ENCODE measurements at regions not wholly inside any gene's neighbourhood (a gene's known extent, or its start where the extent isn't known, plus 50 kb on each side); places are given as distances from the start of the nearest gene placed in this dataset.
A peak's percentile ranks its signal among the peaks of the same experiment; 100 is the strongest.
"Not testable (repeated sequence)": the region's sequence is repeated elsewhere in the genome, so short reads cannot be mapped to it uniquely, and the experiment has no call there.

GRCh38 chr10:4281190-4281825, 496.3 kb upstream of the KLF6 start:
- DNase-seq (ENCODE audit: extremely low read depth, low read depth): no peak
- no peak for TF ChIP-seq CTCF (IDR thresholded peaks at IDR 0.05; ENCODE audit: low read depth, low read length, missing control alignments)
- no peak overlapping the region for H3K4me3 ChIP-seq (replicated peaks; ENCODE audit: low read depth, low read length)

- no peak overlapping the region for H3K4me3 ChIP-seq (replicated peaks; ENCODE audit: low read depth, low read length)
- no peak for TF ChIP-seq CTCF (IDR thresholded peaks at IDR 0.05; ENCODE audit: low read depth, low read length, missing control alignments)
- DNase-seq (ENCODE audit: extremely low read depth, low read depth): peak; percentile 63
Measured at GRCh38 chr10:4280461-4281189, 495.6 kb upstream of the KLF6 start.

GRCh38 chr10:4279655-4280054, 494.6 kb upstream of the KLF6 start:
- no peak for DNase-seq (ENCODE audit: extremely low read depth, low read depth)
- H3K4me3 ChIP-seq (replicated peaks; ENCODE audit: low read depth, low read length): no peak overlapping the region
- no peak for TF ChIP-seq CTCF (IDR thresholded peaks at IDR 0.05; ENCODE audit: low read depth, low read length, missing control alignments)

- H3K4me3 ChIP-seq (replicated peaks; ENCODE audit: low read depth, low read length): no peak overlapping the region
- TF ChIP-seq CTCF (IDR thresholded peaks at IDR 0.05; ENCODE audit: low read depth, low read length, missing control alignments): no peak
- no peak for DNase-seq (ENCODE audit: extremely low read depth, low read depth)
Measured at GRCh38 chr10:4278186-4278585, 493.2 kb upstream of the KLF6 start.

GRCh38 chr10:4276151-4276550, 491.1 kb upstream of the KLF6 start:
- no peak overlapping the region for H3K4me3 ChIP-seq (replicated peaks; ENCODE audit: low read depth, low read length)
- no peak for TF ChIP-seq CTCF (IDR thresholded peaks at IDR 0.05; ENCODE audit: low read depth, low read length, missing control alignments)
- no peak for DNase-seq (ENCODE audit: extremely low read depth, low read depth)

GRCh38 chr10:4274671-4275070, 489.7 kb upstream of the KLF6 start:
- DNase-seq (ENCODE audit: extremely low read depth, low read depth); H3K4me3 ChIP-seq (replicated peaks; ENCODE audit: low read depth, low read length): not testable (repeated sequence)

- no peak overlapping the region for H3K4me3 ChIP-seq (replicated peaks; ENCODE audit: low read depth, low read length)
- DNase-seq (ENCODE audit: extremely low read depth, low read depth): no peak
- no peak for TF ChIP-seq CTCF (IDR thresholded peaks at IDR 0.05; ENCODE audit: low read depth, low read length, missing control alignments)
Measured at GRCh38 chr10:4271193-4271592, 486.2 kb upstream of the KLF6 start.
